WTC11 (cell line): ENCODE measurements at regions not wholly inside any gene's neighbourhood (a gene's known extent, or its start where the extent isn't known, plus 50 kb on each side); places are given as distances from the start of the nearest gene placed in this dataset.

Experiments used
- ATAC-seq: fragments of 200-7000 bp; cut with Tn5 transposase; 2 replicates; pipeline ENCODE4 v1.10.0; 2021; ENCODE audit warnings: mild to moderate bottlenecking, moderate library complexity
- CTCF ChIA-PET: fragments of 300-600 bp; sonication (Branson Sonifier 250); formaldehyde crosslinking; loops from one replicate; lab custom pipeline; 2021; ENCODE audit warnings: antibody characterized with exemption; lab: Charles Lee
- POLR2A ChIA-PET: fragments of 350-600 bp; sonication (Branson Sonifier 250); formaldehyde crosslinking; loops from one replicate; lab custom pipeline; 2021; ENCODE audit warnings: antibody characterized with exemption; lab: Charles Lee
- DNase-seq: peaks from one replicate; pipeline ENCODE4 v3.0.0; 2021; ENCODE audit warnings: low spot score
- H3K27ac Mint-ChIP-seq: 2 replicates; pipeline ENCODE4 v1.8.0; 2021; ENCODE audit warnings: mixed read lengths
- H3K27me3 Mint-ChIP-seq: 2 replicates; pipeline ENCODE4 v1.8.0; 2021; ENCODE audit warnings: low read depth, mild to moderate bottlenecking, moderate library complexity, mixed read lengths
- H3K36me3 Mint-ChIP-seq: 2 replicates; pipeline ENCODE4 v1.8.0; 2021; ENCODE audit warnings: mixed read lengths
- H3K4me1 Mint-ChIP-seq: 2 replicates; pipeline ENCODE4 v1.8.0; 2022; ENCODE audit warnings: mixed read lengths
- H3K4me3 Mint-ChIP-seq: 2 replicates; pipeline ENCODE4 v1.8.0; 2021; ENCODE audit warnings: mild to moderate bottlenecking, moderate library complexity, mixed read lengths
- H3K9me3 Mint-ChIP-seq: 2 replicates; pipeline ENCODE4 v1.8.0; 2021; ENCODE audit warnings: mixed read lengths
- AR ChIP-seq: fragments of 250-450 bp; sonication (Bioruptor Pico); IDR thresholded peaks from 2 replicates; pipeline ENCODE4 v1.9.0; 2021; ENCODE audit warnings: mild to moderate bottlenecking
- ATF1 ChIP-seq: sonication (generic); formaldehyde crosslinking; IDR thresholded peaks from 2 replicates; pipeline ENCODE4 v1.8.1; 2023; ENCODE audit warnings: mild to moderate bottlenecking, moderate library complexity, missing genetic modification reagents
- CREB1 ChIP-seq: sonication (generic); formaldehyde crosslinking; IDR thresholded peaks from 2 replicates; pipeline ENCODE4 v1.8.0; 2023; ENCODE audit warnings: mild to moderate bottlenecking, missing genetic modification reagents
- E2F1 ChIP-seq: sonication (generic); formaldehyde crosslinking; IDR thresholded peaks from 2 replicates; pipeline ENCODE4 v1.8.0; 2022; ENCODE audit warnings: mild to moderate bottlenecking, missing genetic modification reagents
- E2F4 ChIP-seq: sonication (generic); formaldehyde crosslinking; IDR thresholded peaks from 2 replicates; pipeline ENCODE4 v1.8.1; 2022; ENCODE audit warnings: low read depth, mild to moderate bottlenecking, moderate library complexity, missing genetic modification reagents, borderline replicate concordance
- ESRRA ChIP-seq: sonication (generic); formaldehyde crosslinking; IDR thresholded peaks from 2 replicates; pipeline ENCODE4 v1.8.1; 2022; ENCODE audit warnings: mild to moderate bottlenecking, missing genetic modification reagents, borderline replicate concordance
- FOXK1 ChIP-seq: sonication (generic); formaldehyde crosslinking; IDR thresholded peaks from 2 replicates; pipeline ENCODE4 v1.8.0; 2022; ENCODE audit warnings: mild to moderate bottlenecking, moderate library complexity, missing genetic modification reagents
- GTF2I ChIP-seq: fragments of 250-450 bp; sonication (Bioruptor Pico); conservative IDR thresholded peaks from 2 replicates; pipeline ENCODE4 v1.4.0; 2021; ENCODE audit warnings: mild to moderate bottlenecking
- IRF1 ChIP-seq: sonication (generic); formaldehyde crosslinking; IDR thresholded peaks from 2 replicates; pipeline ENCODE4 v1.8.0; 2023; ENCODE audit warnings: missing genetic modification reagents
- MYBL2 ChIP-seq: sonication (generic); formaldehyde crosslinking; IDR thresholded peaks from 2 replicates; pipeline ENCODE4 v1.8.1; 2023; ENCODE audit warnings: mild to moderate bottlenecking, moderate library complexity, missing genetic modification reagents
- NFE2L1 ChIP-seq: sonication (generic); formaldehyde crosslinking; IDR thresholded peaks from 2 replicates; pipeline ENCODE4 v1.8.1; 2023; ENCODE audit warnings: missing genetic modification reagents
- PRDM15 ChIP-seq: sonication (generic); formaldehyde crosslinking; IDR thresholded peaks from 2 replicates; pipeline ENCODE4 v1.8.0; 2022; ENCODE audit warnings: missing genetic modification reagents
- PREB ChIP-seq: sonication (generic); formaldehyde crosslinking; IDR thresholded peaks from 2 replicates; pipeline ENCODE4 v1.8.1; 2022; ENCODE audit warnings: mild to moderate bottlenecking, missing genetic modification reagents, moderate library complexity, borderline replicate concordance
- SMAD3 ChIP-seq: sonication (generic); formaldehyde crosslinking; IDR thresholded peaks from 2 replicates; pipeline ENCODE4 v1.8.0; 2022; ENCODE audit warnings: missing genetic modification reagents, mild to moderate bottlenecking, borderline replicate concordance
- STAT6 ChIP-seq: sonication (generic); formaldehyde crosslinking; conservative IDR thresholded peaks from 2 replicates; pipeline ENCODE4 v1.8.1; 2023; ENCODE audit warnings: mild to moderate bottlenecking, low read depth, missing genetic modification reagents, moderate library complexity
- ZBTB43 ChIP-seq: sonication (generic); formaldehyde crosslinking; IDR thresholded peaks from 2 replicates; pipeline ENCODE4 v1.8.1; 2023; ENCODE audit warnings: mild to moderate bottlenecking, missing genetic modification reagents
- ZNF138 ChIP-seq: sonication (generic); formaldehyde crosslinking; conservative IDR thresholded peaks from 2 replicates; pipeline ENCODE4 v1.8.1; 2022; ENCODE audit warnings: mild to moderate bottlenecking, moderate library complexity, missing genetic modification reagents
- ZNF532 ChIP-seq: fragments of 250-450 bp; sonication (Bioruptor Pico); IDR thresholded peaks from 2 replicates; pipeline ENCODE4 v1.9.0; 2021; ENCODE audit warnings: mild to moderate bottlenecking, borderline replicate concordance

- ChIA-PET CTCF (interaction anchor here (0.6 to 1.5 kb wide), 5 partner anchors 18 to 97 kb away, joined by 3 to 4 read pairs (median 4); no protein-coding TSS in a partner anchor), POLR2A (no interaction called here)
- Mint-ChIP-seq H3K36me3 (no peaks in the 10 kb centered on the region), H3K9me3 (no peaks in the 10 kb centered on the region), H3K4me3 (no peak overlapping the region)
- DNase-seq, result no peak
- TF ChIP-seq PREB (CRISPR knock-in tag) (no peak), GTF2I (CRISPR knock-in tag) (no peak), AR (no peak), E2F4 (CRISPR knock-in tag) (no peak), ZBTB43 (CRISPR knock-in tag) (no peak), ESRRA (no peak), CREB1 (CRISPR knock-in tag) (no peak), IRF1 (CRISPR knock-in tag) (no peak), E2F1 (no peak), FOXK1 (no peak), NFE2L1 (CRISPR knock-in tag) (no peak), STAT6 (no peak), ZNF138 (CRISPR knock-in tag) (no peak), ZNF532 (CRISPR knock-in tag) (no peak), SMAD3 (CRISPR knock-in tag) (no peak), ATF1 (CRISPR knock-in tag) (no peak), MYBL2 (CRISPR knock-in tag) (no peak), PRDM15 (no peak)
- TF ChIP-seq, all 79 proteins: peak for 0
- H3K27ac Mint-ChIP-seq, result no peak overlapping the region
- H3K27me3 Mint-ChIP-seq, result no peaks in the 10 kb centered on the region
- peaks cover 15% of the 10 kb centered on the region for H3K4me1 Mint-ChIP-seq
- no peak for ATAC-seq
Measured at GRCh38 chr16:85246473-85246872, 134.2 kb upstream of the CIBAR2 start.
